K562 (cell line): ENCODE measurements at regions not wholly inside any gene's neighbourhood (a gene's known extent, or its start where the extent isn't known, plus 50 kb on each side); places are given as distances from the start of the nearest gene placed in this dataset.

Experiments
- ATAC-seq: fragments of 200-7000 bp; cut with Tn5 transposase; 3 replicates; pipeline ENCODE4 v1.9.1; 2020; ENCODE audit warnings: moderate library complexity
- BruUV-seq: library from RNA; stranded (reverse); fragments of 400-500 nt; replicated peaks from 2 replicates; lab custom pipeline; 2021; lab: Mats Ljungman, UMichigan
- CTCF ChIA-PET: fragments of 300-600 bp; formaldehyde crosslinking; extraction: SDS; loops from one replicate; lab custom pipeline; 2021; ENCODE audit warnings: low intra/inter-chr PET ratio; lab: Yijun Ruan, JAX
- POLR2A ChIA-PET: fragments of 300-600, 350-650 bp; sonication (Branson Sonifier 250); formaldehyde crosslinking; extraction: SDS; loops from one replicate; lab custom pipeline; 2021; ENCODE audit warnings: antibody characterized with exemption, inconsistent platforms; lab: Yijun Ruan, JAX
- DNase-seq, 4 experiments: peaks; one replicate each; pipeline versions ENCODE4 v3.0.0 to v3.0.0-alpha.2; 2011 to 2018; ENCODE audit warnings: low spot score in 3 of 4, mixed read lengths in 3 of 4; ENCODE audit errors: extremely low read depth in 1 of 4
- FAIRE-seq: peaks from 2 replicates; lab custom pipeline; 2011; peaks lifted over from hg19 to GRCh38; lab: Jason Lieb, UNC
- H2AFZ ChIP-seq: 2 replicates; pipeline ENCODE4 v1.6.0; 2011; ENCODE audit warnings: low read depth, low read length, control low read depth, inconsistent platforms
- H3K27ac ChIP-seq: fragments of 200-600 bp; 3 replicates; pipeline ENCODE4 v1.8.0; 2011; ENCODE audit warnings: low read depth, mild to moderate bottlenecking, control low read depth, inconsistent platforms, low read length, moderate library complexity, mixed read lengths; ENCODE audit errors: extremely low read depth
- H3K27me3 ChIP-seq, 2 experiments: fragments of 300-600 bp in 1 of 2; 2 replicates in 1 of 2; 3 replicates in 1 of 2; pipeline versions ENCODE4 v1.6.0 to v1.8.0; 2011; ENCODE audit warnings: inconsistent platforms in 2 of 2, low read length in 2 of 2, mild to moderate bottlenecking in 1 of 2, mixed read lengths in 1 of 2, moderate library complexity in 1 of 2; ENCODE audit not compliant: control insufficient read depth in 2 of 2, insufficient read depth in 2 of 2
- H3K36me3 ChIP-seq: fragments of 300-600 bp; 3 replicates; pipeline ENCODE4 v1.8.0; 2011; ENCODE audit warnings: mild to moderate bottlenecking, low read length, inconsistent platforms; ENCODE audit not compliant: control insufficient read depth, insufficient read depth
- H3K4me1 ChIP-seq, 2 experiments: fragments of 200-600 bp in 1 of 2; replicated peaks in 1 of 2; 2 replicates in 1 of 2; 3 replicates in 1 of 2; pipeline versions ENCODE4 v1.5.1 to v1.8.0; 2011; ENCODE audit warnings: inconsistent platforms in 2 of 2, low read length in 2 of 2, mild to moderate bottlenecking in 1 of 2, mixed read lengths in 1 of 2, moderate library complexity in 1 of 2; ENCODE audit not compliant: control insufficient read depth in 2 of 2, insufficient read depth in 2 of 2
- H3K4me2 ChIP-seq: 2 replicates; pipeline ENCODE4 v1.6.1; 2011; ENCODE audit warnings: low read length, control low read depth, inconsistent platforms, mixed read lengths; ENCODE audit not compliant: insufficient read depth
- H3K4me3 ChIP-seq: fragments of 200-600 bp; sonication (generic), shearing (Covaris generic); 2 replicates; pipeline ENCODE4 v1.5.1; 2016; ENCODE audit warnings: control low read depth, inconsistent platforms
- H3K79me2 ChIP-seq: fragments of 200-600 bp; 3 replicates; pipeline ENCODE4 v1.8.0; 2011; ENCODE audit warnings: low read length, inconsistent platforms; ENCODE audit not compliant: control insufficient read depth, insufficient read depth
- H3K9ac ChIP-seq, 2 experiments: 2 replicates each; pipeline versions ENCODE4 v1.6.0 to v1.6.1; 2011; ENCODE audit warnings: low read depth in 2 of 2, low read length in 2 of 2, control low read depth in 1 of 2, inconsistent platforms in 1 of 2, mild to moderate bottlenecking in 1 of 2, mixed read lengths in 1 of 2; ENCODE audit not compliant: insufficient read depth in 1 of 2
- H3K9me1 ChIP-seq: one replicate; pipeline ENCODE4 v1.6.0; 2011; ENCODE audit warnings: inconsistent platforms, mild to moderate bottlenecking, low read length, moderate library complexity; ENCODE audit not compliant: control insufficient read depth, insufficient read depth
- H3K9me3 ChIP-seq: replicated peaks from 2 replicates; pipeline ENCODE4 v1.5.1; 2011; ENCODE audit warnings: low read depth, low read length, inconsistent platforms; ENCODE audit not compliant: control insufficient read depth, insufficient read depth
- H4K20me1 ChIP-seq: replicated peaks from 2 replicates; pipeline ENCODE4 v1.6.1; 2011; ENCODE audit warnings: low read length, inconsistent platforms, mixed read lengths; ENCODE audit not compliant: control insufficient read depth, insufficient read depth
- ESRRA ChIP-seq: fragments of 450-650 bp; IDR thresholded peaks from 2 replicates; pipeline ENCODE4 v1.6.1; 2014; ENCODE audit warnings: low read depth, mild to moderate bottlenecking, moderate library complexity, borderline replicate concordance
- ETV6 ChIP-seq, 3 experiments: fragments of 150-350 bp in 1 of 3; sonication (generic) in 1 of 3; formaldehyde crosslinking in 1 of 3; IDR thresholded peaks; 2 replicates each; pipeline versions ENCODE4 v1.6.1 to v1.8.0; 2014 to 2022; ENCODE audit warnings: borderline replicate concordance in 2 of 3, low read depth in 2 of 3, antibody characterized with exemption in 1 of 3, low read length in 1 of 3, mild to moderate bottlenecking in 1 of 3, missing genetic modification reagents in 1 of 3
- FOXA1 ChIP-seq: fragments of 450-650 bp; IDR thresholded peaks from 2 replicates; pipeline ENCODE4 v1.6.1; 2016; ENCODE audit warnings: mild to moderate bottlenecking, borderline replicate concordance
- FOXJ2 ChIP-seq: fragments of 200-800 bp; sonication (Bioruptor generic); IDR thresholded peaks from 2 replicates; pipeline ENCODE4 v1.6.1; 2016; ENCODE audit warnings: missing genetic modification characterization, missing compliant biosample characterization
- MAZ ChIP-seq, 2 experiments: fragments of 450-650 bp in 1 of 2; sonication (generic) in 1 of 2; formaldehyde crosslinking; IDR thresholded peaks in 1 of 2; conservative IDR thresholded peaks in 1 of 2; 2 replicates each; pipeline versions ENCODE4 v1.4.0 to v1.5.0; 2020; ENCODE audit warnings: mild to moderate bottlenecking in 1 of 2, missing genetic modification reagents in 1 of 2
- NCOA6 ChIP-seq: fragments of 450-650 bp; IDR thresholded peaks from 2 replicates; pipeline ENCODE4 v1.6.1; 2017; ENCODE audit warnings: mild to moderate bottlenecking
- NFIC ChIP-seq: fragments of 450-650 bp; IDR thresholded peaks from 2 replicates; pipeline ENCODE4 v1.6.1; 2017; ENCODE audit warnings: mild to moderate bottlenecking, inconsistent platforms
- POLR2A ChIP-seq: fragments of 450-650 bp; conservative IDR thresholded peaks from 2 replicates; pipeline ENCODE4 v1.6.1; 2016
- PRPF4 ChIP-seq: fragments of 200-400 bp; formaldehyde crosslinking; IDR thresholded peaks from one replicate; pipeline ENCODE4 v1.6.1; 2017; ENCODE audit warnings: low read length, low read depth, mild to moderate bottlenecking; ENCODE audit not compliant: insufficient read depth, poor library complexity, severe bottlenecking
- RAD21 ChIP-seq, 2 experiments: fragments of 250-450 bp in 1 of 2; fragments of 450-650 bp in 1 of 2; sonication (Bioruptor Pico) in 1 of 2; formaldehyde crosslinking in 1 of 2; IDR thresholded peaks in 1 of 2; conservative IDR thresholded peaks in 1 of 2; 2 replicates each; pipeline versions ENCODE4 v1.4.0 to v1.8.0; 2020 to 2022; ENCODE audit warnings: mild to moderate bottlenecking in 2 of 2, moderate library complexity in 1 of 2
- SMAD3 ChIP-seq: fragments of 450-650 bp; formaldehyde crosslinking; conservative IDR thresholded peaks from 2 replicates; pipeline ENCODE4 v1.4.0; 2020; ENCODE audit warnings: mild to moderate bottlenecking
- TAL1 ChIP-seq: fragments of 450-650 bp; IDR thresholded peaks from 2 replicates; pipeline ENCODE4 v1.6.1; 2016; ENCODE audit warnings: mild to moderate bottlenecking
- TBL1XR1 ChIP-seq, 2 experiments: IDR thresholded peaks; 2 replicates each; pipeline ENCODE4 v1.6.1; 2012; ENCODE audit warnings: improper control_type of control experiment in 2 of 2, low read length in 2 of 2, mild to moderate bottlenecking in 1 of 2
- ZNF347 ChIP-seq: fragments of 450-650 bp; formaldehyde crosslinking; IDR thresholded peaks from 2 replicates; pipeline ENCODE4 v1.4.0; 2020; ENCODE audit warnings: low read depth, mild to moderate bottlenecking, moderate library complexity
- WGBS: fragments of 100-300 bp; shearing (Covaris generic); methylation state at CpG from one replicate; pipeline ENCODE4 v1.1.6; 2016; ENCODE audit warnings: low coverage, mixed read lengths; ENCODE audit not compliant: insufficient coverage; ENCODE audit errors: missing lambda C conversion rate; 5-methylcytosine and 5-hydroxymethylcytosine counted together
- in situ Hi-C: fragments of 300-500 bp; cut with MboI; formaldehyde crosslinking; loops from 4 replicates; pipeline ENCODE4 v1.15.0; 2018; ENCODE audit warnings: inconsistent platforms, mixed read lengths
- intact Hi-C: fragments of 100-400 bp; cut with micrococcal nuclease; formaldehyde crosslinking; loops from 2 replicates; pipeline ENCODE4 v1.14.2; 2022

DNA sequence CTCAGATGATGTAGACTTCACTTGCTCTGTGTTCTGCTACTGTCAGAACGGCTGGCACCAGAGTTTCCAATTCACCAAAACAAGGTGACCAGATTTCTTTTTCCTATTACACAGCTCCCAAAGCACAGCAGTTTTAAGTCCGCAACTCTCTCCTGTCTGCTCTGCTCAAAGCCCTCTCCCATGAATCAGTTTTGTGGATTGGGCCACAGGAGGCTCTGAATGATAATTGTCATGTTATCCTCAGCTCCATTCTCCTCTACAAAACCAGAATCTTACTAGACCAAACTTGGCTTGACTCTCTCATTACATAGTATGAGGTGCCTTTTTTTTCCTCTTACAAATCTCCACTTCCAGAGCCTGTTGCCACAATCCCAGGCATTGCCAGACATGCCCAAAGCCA is 223.5 kb downstream of the SNX13 start:
- Histone ChIP-seq H3K9me3 (no peaks in the 10 kb centered on the region), H3K4me2 (no peak overlapping the region), H3K4me1 (no peaks in the 10 kb centered on the region), H3K79me2 (no peaks in the 10 kb centered on the region), H3K27me3 (no peaks in the 10 kb centered on the region), H3K36me3 (no peaks in the 10 kb centered on the region), H2AFZ (no peak overlapping the region), H3K4me3 (no peak overlapping the region), H4K20me1 (no peaks in the 10 kb centered on the region), H3K9me1 (no peaks in the 10 kb centered on the region), H3K27ac (no peak overlapping the region), H3K9ac (no peak overlapping the region)
- ATAC-seq (no peak), DNase-seq (no peak), FAIRE-seq (no peak)
- intact Hi-C loops (no loop called here), in situ Hi-C loops (no loop called here)
- 0% methylated on average over 2 of the region's 2 CpGs for WGBS
- BruUV-seq: no TSS peak
- CTCF ChIA-PET: no interaction called here
- TF ChIP-seq TAL1 (no peak), ESRRA (no peak), TBL1XR1 (IDR thresholded peaks at IDR 0.05; ENCODE audit: low read length in 2 of 2) (no peak), ETV6 (IDR thresholded peaks at IDR 0.05; ENCODE audit: borderline replicate concordance in 1 of 2, low read depth in 2 of 2, low read length in 1 of 2) (no peak), ETV6 (CRISPR knock-in tag; IDR thresholded peaks at IDR 0.05; ENCODE audit: borderline replicate concordance) (no peak), MAZ (CRISPR knock-in tag; conservative IDR thresholded peaks at IDR 0.05 in 1 of 2, IDR thresholded peaks at IDR 0.05 in 1 of 2) (no peak), RAD21 (CRISPR knock-in tag; conservative IDR thresholded peaks at IDR 0.05 in 1 of 2, IDR thresholded peaks at IDR 0.05 in 1 of 2) (no peak), ZNF347 (no peak), NFIC (no peak), PRPF4 (no peak), FOXJ2 (tag) (no peak), NCOA6 (no peak), FOXA1 (no peak), SMAD3 (CRISPR knock-in tag) (no peak), POLR2A (no peak)
- POLR2A ChIA-PET: no interaction called here
